OCI-LY1 (cell line): ENCODE measurements at regions not wholly inside any gene's neighbourhood (a gene's known extent, or its start where the extent isn't known, plus 50 kb on each side); places are given as distances from the start of the nearest gene placed in this dataset.

Experiments
- H2AFZ ChIP-seq: fragments of 200-600 bp; sonication (generic), shearing (Covaris generic); 2 replicates; pipeline ENCODE4 v1.6.0; 2014; ENCODE audit warnings: antibody characterized with exemption, mild to moderate bottlenecking, low read length
- H3F3A ChIP-seq: fragments of 200-600 bp; sonication (generic), shearing (Covaris generic); 2 replicates; pipeline ENCODE4 v1.6.0; 2014; ENCODE audit warnings: mild to moderate bottlenecking, antibody characterized with exemption, low read length, moderate library complexity; ENCODE audit not compliant: insufficient read depth
- H3K27ac ChIP-seq: fragments of 200-600 bp; sonication (generic); 2 replicates; pipeline ENCODE4 v1.5.1; 2014; ENCODE audit warnings: low read length, mixed run types, mild to moderate bottlenecking, low read depth; ENCODE audit not compliant: poor library complexity, severe bottlenecking
- H3K27me3 ChIP-seq: fragments of 200-600 bp; sonication (generic); 2 replicates; pipeline ENCODE4 v1.6.0; 2014; ENCODE audit warnings: antibody characterized with exemption, mild to moderate bottlenecking, low read length, moderate library complexity; ENCODE audit not compliant: insufficient read depth
- H3K36me3 ChIP-seq: fragments of 200-600 bp; sonication (generic); 2 replicates; pipeline ENCODE4 v1.6.1; 2014; ENCODE audit warnings: mild to moderate bottlenecking, antibody characterized with exemption, low read length, moderate library complexity, mixed read lengths; ENCODE audit not compliant: insufficient read depth
- H3K4me1 ChIP-seq: fragments of 200-600 bp; sonication (generic); 2 replicates; pipeline ENCODE4 v1.5.1; 2014; ENCODE audit warnings: mild to moderate bottlenecking, low read length, moderate library complexity; ENCODE audit not compliant: insufficient read depth, severe bottlenecking
- H3K4me2 ChIP-seq: fragments of 200-600 bp; sonication (generic), shearing (Covaris generic); 2 replicates; pipeline ENCODE4 v1.6.1; 2014; ENCODE audit warnings: low read length
- H3K4me3 ChIP-seq: fragments of 200-600 bp; sonication (generic); 2 replicates; pipeline ENCODE4 v1.5.1; 2014; ENCODE audit warnings: low read length, low read depth, mild to moderate bottlenecking, mixed read lengths; ENCODE audit not compliant: poor library complexity, severe bottlenecking
- H3K79me2 ChIP-seq: fragments of 200-600 bp; shearing (Covaris generic); 2 replicates; pipeline ENCODE4 v1.6.1; 2016; ENCODE audit warnings: mixed run types, low read length, mixed read lengths; ENCODE audit not compliant: insufficient read depth
- H3K9ac ChIP-seq: fragments of 200-600 bp; sonication (generic), shearing (Covaris generic); 2 replicates; pipeline ENCODE4 v1.6.1; 2014; ENCODE audit warnings: mild to moderate bottlenecking, low read length, mixed read lengths
- H3K9me2 ChIP-seq: fragments of 200-600 bp; sonication (generic), shearing (Covaris generic); 2 replicates; pipeline ENCODE4 v1.6.1; 2014; ENCODE audit warnings: low read depth, mild to moderate bottlenecking, low read length, mixed read lengths
- H3K9me3 ChIP-seq: fragments of 200-600 bp; shearing (Covaris generic); 2 replicates; pipeline ENCODE4 v1.6.1; 2014; ENCODE audit warnings: low read length, mixed read lengths
- H4K20me1 ChIP-seq: fragments of 200-600 bp; sonication (generic), shearing (Covaris generic); 2 replicates; pipeline ENCODE4 v1.6.0; 2016; ENCODE audit warnings: mild to moderate bottlenecking, low read length; ENCODE audit not compliant: insufficient read depth
- CTCF ChIP-seq: fragments of 200-600 bp; sonication (generic), shearing (Covaris generic); IDR thresholded peaks from 2 replicates; pipeline ENCODE4 v1.5.1; 2017; ENCODE audit warnings: mild to moderate bottlenecking, antibody characterized with exemption, low read length, moderate library complexity, mixed read lengths
- EZH2 ChIP-seq: fragments of 200-600 bp; sonication (generic), shearing (Covaris generic); IDR thresholded peaks from 2 replicates; pipeline ENCODE4 v1.8.0; 2017; ENCODE audit warnings: borderline replicate concordance, mixed run types, mild to moderate bottlenecking, antibody characterized with exemption, low read length, moderate library complexity, mixed read lengths

GRCh38 chr14:30058401-30058800, 130.8 kb upstream of the PRKD1 start:
- H3K4me3 ChIP-seq = no peak overlapping the region
- no peaks in the 10 kb centered on the region for H3F3A ChIP-seq
- H3K27ac ChIP-seq = no peak overlapping the region
- TF ChIP-seq EZH2 (no peak), CTCF (no peak)
- no peak overlapping the region for H3K4me2 ChIP-seq
- no peaks in the 10 kb centered on the region for H3K27me3 ChIP-seq
- H3K9me2 ChIP-seq = no peaks in the 10 kb centered on the region
- H3K79me2 ChIP-seq = no peaks in the 10 kb centered on the region
- no peaks in the 10 kb centered on the region for H3K9me3 ChIP-seq
- H4K20me1 ChIP-seq = no peaks in the 10 kb centered on the region
- no peaks in the 10 kb centered on the region for H3K36me3 ChIP-seq
- no peak overlapping the region for H3K9ac ChIP-seq
- no peak overlapping the region for H2AFZ ChIP-seq
- H3K4me1 ChIP-seq = no peaks in the 10 kb centered on the region

- TF ChIP-seq EZH2 = no peak
- TF ChIP-seq CTCF = no peak
- Histone ChIP-seq H3K4me3 (no peak overlapping the region), H3F3A (no peaks in the 10 kb centered on the region), H3K4me1 (no peaks in the 10 kb centered on the region), H3K27ac (no peak overlapping the region), H3K79me2 (no peaks in the 10 kb centered on the region), H3K9ac (no peak overlapping the region), H4K20me1 (no peaks in the 10 kb centered on the region), H3K4me2 (no peak overlapping the region), H3K9me2 (no peaks in the 10 kb centered on the region), H3K27me3 (no peaks in the 10 kb centered on the region), H2AFZ (no peak overlapping the region), H3K36me3 (no peaks in the 10 kb centered on the region), H3K9me3 (no peaks in the 10 kb centered on the region)
These were observed 136.1 kb upstream of the PRKD1 start for GRCh38 chr14:30063746-30064145.

- no peaks in the 10 kb centered on the region for H3K9me3 ChIP-seq
- H3K27ac ChIP-seq = no peak overlapping the region
- no peak overlapping the region for H2AFZ ChIP-seq
- H3K4me1 ChIP-seq = no peaks in the 10 kb centered on the region
- no peaks in the 10 kb centered on the region for H3K36me3 ChIP-seq
- H3K79me2 ChIP-seq = no peaks in the 10 kb centered on the region
- H3K9ac ChIP-seq = no peak overlapping the region
- H4K20me1 ChIP-seq = no peaks in the 10 kb centered on the region
- no peak overlapping the region for H3K4me3 ChIP-seq
- TF ChIP-seq EZH2 = no peak
- no peak for TF ChIP-seq CTCF
- no peaks in the 10 kb centered on the region for H3K27me3 ChIP-seq
- H3F3A ChIP-seq = no peaks in the 10 kb centered on the region
- no peak overlapping the region for H3K4me2 ChIP-seq
- H3K9me2 ChIP-seq = no peaks in the 10 kb centered on the region
These were observed 136.8 kb upstream of the PRKD1 start for GRCh38 chr14:30064454-30064853.
